Natural killer cell (primary cell): ENCODE measurements at regions not wholly inside any gene's neighbourhood (a gene's known extent, or its start where the extent isn't known, plus 50 kb on each side); places are given as distances from the start of the nearest gene placed in this dataset.

Experiments
- ATAC-seq, 3 donors: fragments of 150-1000 bp in 2 of 3; fragments of 200-7000 bp in 1 of 3; cut with Tn5 transposase; 1 replicate in 1 of 3; 2 replicates in 2 of 3; pipeline ENCODE4 v1.10.0; 2021; ENCODE audit warnings: mild to moderate bottlenecking in 2 of 3, moderate library complexity in 2 of 3
- DNase-seq, 2 donors: peaks; one replicate each; pipeline versions ENCODE4 v3.0.0 to v3.0.0-alpha.2; 2013 to 2021; ENCODE audit warnings: mixed read lengths in 1 of 2
- H3K27ac ChIP-seq: one replicate; pipeline ENCODE4 v1.5.1; 2013; ENCODE audit warnings: mild to moderate bottlenecking, low read length
- H3K27me3 ChIP-seq: one replicate; pipeline ENCODE4 v1.6.1; 2013; ENCODE audit warnings: low read length; ENCODE audit not compliant: control insufficient read depth, insufficient read depth
- H3K36me3 ChIP-seq: one replicate; pipeline ENCODE4 v1.6.1; 2013; ENCODE audit warnings: low read length; ENCODE audit not compliant: control insufficient read depth, insufficient read depth
- H3K4me1 ChIP-seq: one replicate; pipeline ENCODE4 v1.6.1; 2013; ENCODE audit warnings: low read length; ENCODE audit not compliant: control insufficient read depth, insufficient read depth
- H3K4me3 ChIP-seq: one replicate; pipeline ENCODE4 v1.5.1; 2013; ENCODE audit warnings: low read length
- H3K9me3 ChIP-seq: one replicate; pipeline ENCODE4 v1.6.1; 2013; ENCODE audit warnings: low read length; ENCODE audit not compliant: control insufficient read depth, insufficient read depth
- H3K27ac Mint-ChIP-seq, 2 donors: one replicate each; pipeline ENCODE4 v1.8.0; 2022; ENCODE audit warnings: mild to moderate bottlenecking in 2 of 2, mixed read lengths in 2 of 2, moderate library complexity in 1 of 2
- H3K27me3 Mint-ChIP-seq, 2 donors: one replicate each; pipeline ENCODE4 v1.8.0; 2022; ENCODE audit warnings: low read depth in 2 of 2, mixed read lengths in 2 of 2
- H3K36me3 Mint-ChIP-seq: one replicate; pipeline ENCODE4 v1.8.0; 2022; ENCODE audit warnings: mixed read lengths
- H3K4me1 Mint-ChIP-seq, 2 donors: one replicate each; pipeline ENCODE4 v1.8.0; 2022; ENCODE audit warnings: mixed read lengths in 2 of 2
- H3K4me3 Mint-ChIP-seq: one replicate; pipeline ENCODE4 v1.8.0; 2022; ENCODE audit warnings: mild to moderate bottlenecking, moderate library complexity, mixed read lengths
- H3K9me3 Mint-ChIP-seq, 2 donors: one replicate each; pipeline ENCODE4 v1.8.0; 2022; ENCODE audit warnings: mixed read lengths in 2 of 2
- CTCF ChIP-seq: fragments of 200-600 bp; IDR thresholded peaks from one replicate; pipeline ENCODE4 v1.8.0; 2022; ENCODE audit warnings: antibody characterized with exemption
- WGBS: methylation state at CpG from one replicate; pipeline ENCODE4 v1.1.7; 2013; ENCODE audit warnings: missing lambda C conversion rate; ENCODE audit not compliant: insufficient coverage; 5-methylcytosine and 5-hydroxymethylcytosine counted together
- intact Hi-C: fragments of 100-400 bp; cut with micrococcal nuclease; formaldehyde crosslinking; loops from one replicate; pipeline ENCODE4 v1.14.2; 2022

GRCh38 chr22:23414727-23415489, 165.2 kb downstream of the IGLL1 start:
- Mint-ChIP-seq H3K27ac (no peak overlapping the region), H3K36me3 (no peaks in the 10 kb centered on the region), H3K9me3 (no peaks in the 10 kb centered on the region), H3K4me1 (peaks cover 0 to 6% of the 10 kb centered on the region in 2 donors), H3K27me3 (peaks cover 0 to 7% of the 10 kb centered on the region in 2 donors), H3K4me3 (no peak overlapping the region)
- intact Hi-C loops, result no loop called here
- DNase-seq, result no peak
- no peak overlapping the region for H3K4me3 ChIP-seq
- no peaks in the 10 kb centered on the region for H3K4me1 ChIP-seq
- no peaks in the 10 kb centered on the region for H3K9me3 ChIP-seq
- H3K36me3 ChIP-seq, result no peaks in the 10 kb centered on the region
- ATAC-seq, result no peak
- WGBS, result 87% methylated on average over 38 of the region's 38 CpGs
- no peak overlapping the region for H3K27ac ChIP-seq
- H3K27me3 ChIP-seq, result no peaks in the 10 kb centered on the region
- TF ChIP-seq CTCF, result no peak

GRCh38 chr22:23411739-23412138, 168.4 kb downstream of the IGLL1 start:
- Mint-ChIP-seq H3K27me3 (no peaks in the 10 kb centered on the region), H3K9me3 (no peaks in the 10 kb centered on the region), H3K27ac (no peak overlapping the region), H3K4me3 (no peak overlapping the region), H3K4me1 (peaks cover 0 to 6% of the 10 kb centered on the region in 2 donors), H3K36me3 (no peaks in the 10 kb centered on the region)
- Histone ChIP-seq H3K36me3 (no peaks in the 10 kb centered on the region), H3K9me3 (no peaks in the 10 kb centered on the region), H3K27me3 (no peaks in the 10 kb centered on the region), H3K4me1 (no peaks in the 10 kb centered on the region), H3K27ac (no peak overlapping the region), H3K4me3 (no peak overlapping the region)
- intact Hi-C loops, result no loop called here
- no peak for DNase-seq
- no peak for ATAC-seq
- no peak for TF ChIP-seq CTCF

GRCh38 chr22:23410411-23410810, 169.7 kb downstream of the IGLL1 start:
- Mint-ChIP-seq H3K4me1 (no peaks in the 10 kb centered on the region), H3K4me3 (no peak overlapping the region), H3K36me3 (no peaks in the 10 kb centered on the region), H3K27me3 (peaks cover 0 to 10% of the 10 kb centered on the region in 2 donors), H3K9me3 (no peaks in the 10 kb centered on the region), H3K27ac (no peak overlapping the region)
- Histone ChIP-seq H3K9me3 (no peaks in the 10 kb centered on the region), H3K27me3 (no peaks in the 10 kb centered on the region), H3K4me3 (no peak overlapping the region), H3K27ac (no peak overlapping the region), H3K36me3 (no peaks in the 10 kb centered on the region), H3K4me1 (no peaks in the 10 kb centered on the region)
- ATAC-seq, result no peak
- no peak for DNase-seq
- 89% methylated on average over 5 of the region's 5 CpGs for WGBS
- intact Hi-C loops, result no loop called here
- TF ChIP-seq CTCF, result no peak

GRCh38 chr22:23409976-23410375, 170.1 kb downstream of the IGLL1 start:
- no peaks in the 10 kb centered on the region for H3K36me3 Mint-ChIP-seq
- H3K27me3 ChIP-seq, result no peaks in the 10 kb centered on the region
- DNase-seq (no peak), ATAC-seq (no peak)
- H3K9me3 Mint-ChIP-seq, result no peaks in the 10 kb centered on the region
- no peak overlapping the region for H3K4me3 ChIP-seq
- no peak overlapping the region for H3K4me3 Mint-ChIP-seq
- H3K27ac Mint-ChIP-seq, result no peak overlapping the region
- H3K36me3 ChIP-seq, result no peaks in the 10 kb centered on the region
- no peaks in the 10 kb centered on the region for H3K4me1 ChIP-seq
- peaks cover 0 to 10% of the 10 kb centered on the region in 2 donors for H3K27me3 Mint-ChIP-seq
- H3K9me3 ChIP-seq, result no peaks in the 10 kb centered on the region
- 80% methylated on average over 8 of the region's 8 CpGs for WGBS
- intact Hi-C loops, result no loop called here
- H3K27ac ChIP-seq, result no peak overlapping the region
- H3K4me1 Mint-ChIP-seq, result no peaks in the 10 kb centered on the region
- no peak for TF ChIP-seq CTCF
